H1 (cell line): ENCODE measurements at regions not wholly inside any gene's neighbourhood (a gene's known extent, or its start where the extent isn't known, plus 50 kb on each side); places are given as distances from the start of the nearest gene placed in this dataset.

Source experiments
- ATF2 ChIP-seq: IDR thresholded peaks from 2 replicates; pipeline ENCODE4 v1.6.1; 2012; ENCODE audit warnings: low read length, inconsistent platforms
- SP4 ChIP-seq: IDR thresholded peaks from 2 replicates; pipeline ENCODE4 v1.6.1; 2012; ENCODE audit warnings: low read length, inconsistent platforms
- USF2 ChIP-seq: IDR thresholded peaks from 2 replicates; pipeline ENCODE4 v1.6.1; 2011; ENCODE audit warnings: low read length, improper control_type of control experiment

- TF ChIP-seq ATF2 (no peak), SP4 (no peak), USF2 (no peak)
These were observed 325.3 kb downstream of the GALC start for GRCh38 chr14:87667659-87668058.
